ENCODE measurements at regions not wholly inside any gene's neighbourhood (a gene's known extent, or its start where the extent isn't known, plus 50 kb on each side); places are given as distances from the start of the nearest gene placed in this dataset.

- no peak for TF ChIP-seq CTCF (IDR thresholded peaks at IDR 0.05 in 2 of 3, conservative IDR thresholded peaks at IDR 0.05 in 1 of 3; ENCODE audit: borderline replicate concordance in 1 of 3, insufficient read depth in 1 of 3, low read depth in 2 of 3, low read length in 2 of 3)
- no peak for TF ChIP-seq EZH2 (IDR thresholded peaks at IDR 0.05)
- TF ChIP-seq POLR2A (IDR thresholded peaks at IDR 0.05; ENCODE audit: borderline replicate concordance, extremely low read depth, insufficient read depth, insufficient read length) = no peak
- TF ChIP-seq ZNF274 (IDR thresholded peaks at IDR 0.05; ENCODE audit: low read depth, low read length) = no peak
- TF ChIP-seq ZBTB33 (IDR thresholded peaks at IDR 0.05; ENCODE audit: extremely low read depth, insufficient replicate concordance, low read length) = no peak
- no peak for TF ChIP-seq ATF3 (IDR thresholded peaks at IDR 0.05)
- no peak for TF ChIP-seq SP1 (IDR thresholded peaks at IDR 0.05; ENCODE audit: low read depth)
- TF ChIP-seq EGR1 (IDR thresholded peaks at IDR 0.05; ENCODE audit: low read depth) = no peak
Measured at GRCh38 chr11:15665368-15665871, 550.7 kb downstream of the INSC start.

Measured in HCT116 (cell line).